GM12865 (cell line): ENCODE measurements at regions not wholly inside any gene's neighbourhood (a gene's known extent, or its start where the extent isn't known, plus 50 kb on each side); places are given as distances from the start of the nearest gene placed in this dataset.

Experiments used
- DNase-seq: peaks from one replicate; pipeline ENCODE4 v3.0.0; 2010; ENCODE audit warnings: low read depth
- H3K4me3 ChIP-seq: 2 replicates; pipeline ENCODE4 v1.5.1; 2011; ENCODE audit warnings: mild to moderate bottlenecking, low read depth, low read length, control low read depth
- CTCF ChIP-seq: IDR thresholded peaks from 2 replicates; pipeline ENCODE4 v1.5.1; 2011; ENCODE audit warnings: low read length, control low read depth, low read depth, inconsistent platforms; ENCODE audit not compliant: insufficient read depth; ENCODE audit errors: missing control alignments

GRCh38 chr21:14722841-14723483 lies 176.8 kb upstream of the SAMSN1 start:
- H3K4me3 ChIP-seq, result no peak overlapping the region
- no peak for DNase-seq
- no peak for TF ChIP-seq CTCF

- TF ChIP-seq CTCF, result no peak
- no peak for DNase-seq
- no peak overlapping the region for H3K4me3 ChIP-seq
These were observed 174.1 kb upstream of the SAMSN1 start for GRCh38 chr21:14720237-14720636.

- no peak for TF ChIP-seq CTCF
- H3K4me3 ChIP-seq, result no peak overlapping the region
- DNase-seq, result no peak
These were observed 172.8 kb upstream of the SAMSN1 start for GRCh38 chr21:14718951-14719350.

- no peak overlapping the region for H3K4me3 ChIP-seq
- TF ChIP-seq CTCF, result no peak
- DNase-seq, result no peak
These were observed 170.8 kb upstream of the SAMSN1 start for GRCh38 chr21:14716761-14717396.

- H3K4me3 ChIP-seq, result no peak overlapping the region
- DNase-seq, result no peak
- no peak for TF ChIP-seq CTCF
These were observed 167.0 kb upstream of the SAMSN1 start for GRCh38 chr21:14713109-14713508.

GRCh38 chr21:14712121-14712715 lies 166.1 kb upstream of the SAMSN1 start:
- DNase-seq, result no peak
- no peak overlapping the region for H3K4me3 ChIP-seq
- no peak for TF ChIP-seq CTCF
